Testis (tissue), 2 donors: ENCODE measurements at regions not wholly inside any gene's neighbourhood (a gene's known extent, or its start where the extent isn't known, plus 50 kb on each side); places are given as distances from the start of the nearest gene placed in this dataset.

Experiments
- POLR2A ChIP-seq: fragments of 450-650 bp; IDR thresholded peaks from one replicate; pipeline ENCODE4 v1.6.1; 2017; ENCODE audit warnings: antibody characterized with exemption, mild to moderate bottlenecking, moderate library complexity
- TF ChIP-seq, protein P1 (sequence below), 3 experiments: fragments of 450-650 bp in 2 of 3; fragments of 200-600 bp in 1 of 3; sonication (generic) in 1 of 3; IDR thresholded peaks; one replicate each; pipeline ENCODE4 v1.5.1; 2016 to 2019; ENCODE audit warnings: antibody characterized with exemption in 3 of 3, mild to moderate bottlenecking in 2 of 3, moderate library complexity in 1 of 3

- TF ChIP-seq, protein P1, sequence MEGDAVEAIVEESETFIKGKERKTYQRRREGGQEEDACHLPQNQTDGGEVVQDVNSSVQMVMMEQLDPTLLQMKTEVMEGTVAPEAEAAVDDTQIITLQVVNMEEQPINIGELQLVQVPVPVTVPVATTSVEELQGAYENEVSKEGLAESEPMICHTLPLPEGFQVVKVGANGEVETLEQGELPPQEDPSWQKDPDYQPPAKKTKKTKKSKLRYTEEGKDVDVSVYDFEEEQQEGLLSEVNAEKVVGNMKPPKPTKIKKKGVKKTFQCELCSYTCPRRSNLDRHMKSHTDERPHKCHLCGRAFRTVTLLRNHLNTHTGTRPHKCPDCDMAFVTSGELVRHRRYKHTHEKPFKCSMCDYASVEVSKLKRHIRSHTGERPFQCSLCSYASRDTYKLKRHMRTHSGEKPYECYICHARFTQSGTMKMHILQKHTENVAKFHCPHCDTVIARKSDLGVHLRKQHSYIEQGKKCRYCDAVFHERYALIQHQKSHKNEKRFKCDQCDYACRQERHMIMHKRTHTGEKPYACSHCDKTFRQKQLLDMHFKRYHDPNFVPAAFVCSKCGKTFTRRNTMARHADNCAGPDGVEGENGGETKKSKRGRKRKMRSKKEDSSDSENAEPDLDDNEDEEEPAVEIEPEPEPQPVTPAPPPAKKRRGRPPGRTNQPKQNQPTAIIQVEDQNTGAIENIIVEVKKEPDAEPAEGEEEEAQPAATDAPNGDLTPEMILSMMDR (IDR thresholded peaks at IDR 0.05), result no peak
- TF ChIP-seq POLR2A, result no peak
Observed at GRCh38 chr12:125512541-125513298, 447.5 kb downstream of the AACS start.
